AG08395 (cell line): ENCODE measurements at regions not wholly inside any gene's neighbourhood (a gene's known extent, or its start where the extent isn't known, plus 50 kb on each side); places are given as distances from the start of the nearest gene placed in this dataset.

ENCODE experiments used
- DNase-seq: peaks from one replicate; pipeline ENCODE4 v3.0.0; 2012; ENCODE audit warnings: mixed read lengths, low spot score

DNA sequence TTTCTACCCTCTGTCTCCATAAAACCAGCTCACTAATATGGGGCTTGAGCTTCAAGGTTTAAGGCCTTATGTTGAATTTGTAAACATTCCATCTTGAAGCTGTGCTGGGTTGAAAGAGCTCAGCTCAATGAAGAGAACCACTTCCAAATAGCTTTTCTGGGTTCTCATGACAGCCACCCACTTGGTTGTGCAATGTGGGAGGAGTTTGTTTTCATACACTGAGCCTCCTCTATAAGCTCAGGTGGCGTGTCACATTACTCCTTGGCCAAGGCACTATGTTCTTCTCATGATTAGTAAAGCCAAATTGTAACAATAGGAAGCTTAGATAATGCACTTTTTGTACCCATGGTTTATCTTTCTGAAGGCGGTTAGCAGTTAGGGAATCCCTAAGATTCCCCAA, 265.6 kb downstream of the PTEN start:
- DNase-seq = no peak

DNA sequence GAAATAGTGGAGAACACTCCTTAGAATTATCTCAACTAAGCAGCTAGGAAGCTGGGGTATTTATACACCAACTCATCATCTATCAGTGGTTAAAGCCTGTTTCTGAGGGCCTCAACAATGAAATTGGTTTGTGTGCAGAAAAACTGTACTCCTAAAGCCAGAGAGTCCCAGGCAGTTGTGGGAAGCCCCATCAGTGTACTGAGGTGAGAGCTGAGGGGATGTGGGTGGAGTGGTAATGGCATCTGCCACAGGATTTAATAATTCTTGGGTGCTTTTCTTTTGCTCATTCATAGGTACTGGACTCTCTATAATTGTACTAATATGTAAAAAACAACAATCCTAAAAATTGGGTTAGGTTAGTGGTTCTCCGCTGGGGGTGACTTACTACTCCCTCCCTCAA, 267.5 kb downstream of the PTEN start:
- DNase-seq = no peak

DNA sequence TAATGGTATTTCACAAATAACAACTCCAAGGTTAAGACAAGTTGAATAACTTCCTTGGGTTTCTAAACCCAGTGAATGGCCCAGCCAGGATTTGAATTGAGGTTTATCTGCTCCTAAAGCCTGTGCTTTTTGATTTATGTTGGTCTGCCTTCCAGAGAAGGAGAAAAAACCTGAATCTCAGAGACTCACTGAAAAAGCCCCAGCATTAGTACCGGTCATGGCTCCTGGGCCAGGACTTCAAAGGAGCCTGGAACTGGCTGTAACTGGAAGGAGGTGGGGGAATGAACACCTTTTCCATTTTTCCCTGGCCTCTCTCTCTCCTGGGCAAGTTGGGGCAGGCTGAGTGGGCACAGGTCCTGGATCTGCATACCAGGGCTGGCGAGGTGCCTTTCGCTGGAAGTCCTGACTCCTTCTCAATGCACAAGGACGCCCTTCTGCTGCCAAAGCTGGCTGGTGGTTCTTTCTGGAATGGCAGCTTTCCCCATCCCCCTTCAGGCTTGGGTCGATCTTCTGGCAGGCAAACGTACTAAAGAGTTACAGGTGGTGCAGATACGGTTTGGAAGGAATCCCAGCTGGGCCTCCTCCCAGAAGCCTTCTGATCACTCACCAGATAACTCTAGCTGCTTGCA, 268.2 kb downstream of the PTEN start:
- no peak for DNase-seq

DNA sequence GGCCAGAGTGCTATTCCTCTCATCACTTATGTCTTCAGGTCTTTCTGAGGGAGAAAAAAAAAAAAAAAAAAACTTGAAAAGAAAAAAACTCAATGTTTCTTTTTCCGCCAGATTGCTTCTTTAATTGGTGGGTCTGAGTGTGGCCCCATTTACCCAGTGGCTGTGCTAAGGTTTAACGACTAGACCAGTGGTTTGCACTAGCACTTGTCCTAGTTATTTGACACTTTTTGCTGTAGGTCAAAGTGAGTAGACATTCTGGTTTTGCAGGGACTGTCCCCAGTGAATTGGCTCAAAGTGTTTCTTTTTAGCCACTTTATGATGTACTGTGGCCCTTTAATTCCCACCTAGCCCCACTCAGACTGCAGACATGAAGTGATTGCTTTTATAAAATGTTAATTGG, 273.3 kb downstream of the PTEN start:
- no peak for DNase-seq

DNA sequence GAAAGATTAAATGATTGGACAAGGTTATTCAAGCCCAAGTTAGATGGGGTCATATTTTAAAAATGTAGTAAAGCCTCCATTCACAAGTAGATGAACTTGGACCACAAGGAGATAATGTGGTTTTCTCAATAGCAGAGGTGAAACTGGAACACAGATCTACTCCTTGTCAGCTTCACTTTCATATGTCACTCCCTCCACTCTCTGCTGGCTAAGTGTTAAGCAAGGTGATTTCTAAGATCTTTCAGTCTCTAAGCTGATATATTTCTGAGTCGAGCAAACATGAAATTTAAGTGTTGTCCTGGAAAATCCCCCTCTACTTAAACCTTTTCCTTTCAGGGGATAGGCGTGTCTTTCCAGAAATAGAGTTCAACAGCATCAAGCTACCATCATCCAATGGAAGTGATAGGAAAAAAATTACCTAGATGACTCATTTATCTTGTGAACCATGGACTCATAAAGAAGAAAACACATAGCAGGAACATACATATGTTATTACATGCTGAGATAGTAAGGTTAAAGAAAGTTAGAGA, 275.0 kb downstream of the PTEN start:
- no peak for DNase-seq

DNA sequence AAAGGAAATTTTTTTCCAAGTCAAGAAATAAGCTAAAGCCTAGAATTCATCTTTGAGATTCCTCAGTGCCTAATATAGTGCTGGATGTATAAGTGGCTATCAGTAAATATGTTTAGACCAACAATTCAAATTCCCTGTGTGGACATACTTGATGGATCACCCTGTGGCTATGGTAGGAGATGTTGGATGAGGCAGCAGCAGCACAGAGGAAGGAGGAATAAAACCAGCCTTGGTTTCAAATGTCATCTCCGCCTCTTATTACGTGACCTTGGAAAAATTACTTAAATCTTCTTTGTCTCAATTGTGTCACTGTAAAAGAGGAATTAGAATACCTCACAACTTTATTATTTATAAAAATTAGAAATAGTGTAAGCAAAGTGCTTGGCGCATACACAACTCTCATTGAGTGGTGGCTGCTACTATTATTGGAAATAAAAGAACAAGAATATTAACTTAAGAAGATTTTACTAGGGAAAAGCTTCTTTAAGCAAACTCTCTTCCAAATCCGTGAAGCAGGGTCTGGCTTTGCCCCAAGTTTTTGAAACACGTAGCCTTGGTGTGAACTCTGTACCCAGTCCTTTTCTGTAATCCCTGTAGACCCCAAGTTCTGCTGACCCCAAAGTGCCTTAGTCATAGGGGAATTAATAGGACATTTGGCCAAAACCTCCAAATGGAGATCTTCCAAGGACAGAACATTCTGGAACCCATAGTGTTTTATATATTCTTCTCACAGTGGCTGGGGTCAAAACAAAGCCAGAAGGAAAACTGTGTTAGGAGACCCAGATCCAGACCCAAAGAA, 283.8 kb downstream of the PTEN start:
- no peak for DNase-seq

DNA sequence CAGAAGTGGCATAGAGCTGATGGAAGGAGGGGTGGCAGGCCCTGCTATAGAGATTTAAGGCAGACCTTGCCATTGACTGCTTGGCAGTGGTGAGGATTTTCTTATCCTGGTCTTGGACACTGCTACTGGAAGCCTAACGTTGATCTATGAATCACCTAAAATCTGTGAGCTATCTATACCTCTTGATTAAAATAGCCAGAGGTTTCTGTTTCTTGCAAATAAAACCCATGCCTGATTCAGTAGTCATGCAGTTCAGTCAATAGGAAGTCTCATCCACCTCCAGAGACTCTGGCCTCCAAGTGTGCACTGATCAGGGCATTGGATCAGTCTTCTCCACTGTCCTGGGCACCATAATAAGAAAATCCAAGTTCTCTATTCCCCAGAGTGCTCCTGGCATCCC, 286.5 kb downstream of the PTEN start:
- DNase-seq = peak; percentile 29

DNA sequence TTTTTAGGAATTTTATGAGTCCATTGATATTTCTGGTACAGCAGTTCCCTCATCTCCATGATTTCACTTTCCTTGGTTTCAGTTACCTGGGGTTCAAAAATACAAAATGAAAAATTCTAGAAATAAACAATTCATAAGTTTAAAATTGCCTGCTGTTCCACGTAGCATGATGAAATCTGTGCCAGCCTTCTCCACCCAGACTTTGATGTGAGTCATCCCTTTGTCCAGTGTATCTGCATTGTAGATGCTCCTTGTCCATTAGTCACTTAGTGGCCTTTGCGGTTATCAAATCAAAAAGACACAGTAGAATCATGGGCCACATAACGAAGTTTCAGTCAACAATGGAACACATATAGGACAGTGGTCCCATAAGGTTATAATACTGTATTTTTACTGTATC, 286.9 kb downstream of the PTEN start:
- DNase-seq = peak; percentile 63

DNA sequence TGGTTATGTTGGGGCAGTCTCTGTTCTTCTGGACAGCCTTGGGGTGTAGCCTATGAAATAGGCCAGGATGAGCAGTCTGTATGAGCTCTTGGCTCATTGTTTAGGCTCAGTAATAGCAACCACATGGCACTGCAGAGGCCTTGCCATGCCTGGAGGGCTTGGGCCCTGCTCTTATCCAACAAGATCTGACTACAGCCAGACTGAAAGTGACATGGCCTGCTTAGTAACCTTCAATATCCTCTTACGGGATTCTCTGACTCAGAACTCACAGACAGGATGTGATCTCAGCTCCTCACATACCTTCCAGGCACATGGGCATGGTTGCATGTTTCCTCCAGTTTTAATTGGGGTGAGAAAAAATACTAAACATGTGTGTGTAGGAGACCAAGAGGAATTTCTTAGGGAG, 289.3 kb downstream of the PTEN start:
- DNase-seq = peak; percentile 93

DNA sequence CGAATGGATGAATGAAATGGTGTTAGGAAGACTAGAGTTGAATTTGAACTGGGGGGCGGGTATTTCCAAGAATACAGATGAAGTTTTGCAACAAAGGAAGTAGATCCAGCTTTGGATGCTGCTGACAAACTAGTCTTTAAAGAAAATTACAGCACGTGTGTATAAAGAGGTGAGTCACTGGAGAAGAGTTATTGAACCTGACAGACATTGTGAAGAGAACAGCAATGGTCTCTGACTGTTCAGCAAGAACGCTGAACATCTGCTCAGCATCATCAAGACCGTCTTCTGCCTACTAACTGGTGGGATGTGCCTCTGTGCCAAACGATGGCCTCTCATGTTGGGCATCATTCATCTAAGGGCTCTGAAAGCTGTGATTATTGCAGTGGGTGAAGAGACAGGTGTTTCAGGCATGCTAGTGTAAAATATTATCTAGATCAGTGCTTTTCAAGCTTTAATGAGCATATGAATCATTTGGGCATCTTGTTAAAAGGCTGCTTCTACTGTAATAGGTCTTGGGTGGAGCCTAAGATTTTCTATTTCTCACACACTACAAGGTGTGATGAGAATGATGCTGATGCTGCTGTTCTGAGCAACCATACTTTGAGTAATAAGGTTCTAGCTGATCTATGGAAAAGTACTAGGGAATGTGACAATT, 291.3 kb downstream of the PTEN start:
- DNase-seq = no peak

DNA sequence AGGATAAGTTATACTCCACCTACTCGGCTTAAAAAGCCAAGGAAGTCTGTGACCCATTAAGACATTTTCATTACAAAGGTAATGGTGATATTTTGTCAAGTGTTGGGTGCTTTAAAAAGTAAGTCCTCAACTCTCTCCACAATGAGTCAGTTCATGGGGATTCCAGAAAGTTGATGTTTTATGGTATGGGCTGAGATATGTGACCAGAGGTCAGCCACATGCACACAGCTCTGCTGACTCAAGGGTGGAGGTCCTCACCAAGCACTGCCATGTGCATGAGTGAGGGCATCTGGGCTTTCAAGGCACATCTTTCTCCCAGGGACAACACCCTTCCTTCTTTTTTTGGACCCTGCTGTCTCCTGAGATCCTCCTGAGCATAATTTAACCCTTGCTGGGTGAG, 292.9 kb downstream of the PTEN start:
- peak; percentile 26 for DNase-seq

DNA sequence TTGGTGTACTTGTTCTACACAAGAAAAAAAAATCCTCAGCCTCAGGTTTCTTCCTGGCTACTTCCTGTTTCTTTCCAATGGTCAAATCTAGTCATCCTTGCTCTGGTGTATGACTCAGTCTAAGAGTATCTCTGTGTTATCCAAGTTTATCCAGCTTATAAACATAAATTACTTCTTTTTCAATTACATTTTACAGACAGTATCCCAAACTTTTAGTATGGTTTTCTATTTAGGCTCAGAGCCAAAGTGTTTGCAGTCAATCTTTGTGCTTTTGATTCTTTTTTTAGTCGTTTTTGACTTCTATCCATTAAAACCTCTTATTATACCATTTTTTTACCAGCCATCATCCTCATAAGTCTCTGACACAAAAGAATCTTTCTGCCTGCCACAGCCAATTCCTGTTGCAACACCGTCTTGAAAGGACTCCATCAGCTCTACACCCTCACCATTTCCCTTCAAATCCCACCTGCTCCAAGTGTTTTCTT, 294.6 kb downstream of the PTEN start:
- peak; percentile 77 for DNase-seq

DNA sequence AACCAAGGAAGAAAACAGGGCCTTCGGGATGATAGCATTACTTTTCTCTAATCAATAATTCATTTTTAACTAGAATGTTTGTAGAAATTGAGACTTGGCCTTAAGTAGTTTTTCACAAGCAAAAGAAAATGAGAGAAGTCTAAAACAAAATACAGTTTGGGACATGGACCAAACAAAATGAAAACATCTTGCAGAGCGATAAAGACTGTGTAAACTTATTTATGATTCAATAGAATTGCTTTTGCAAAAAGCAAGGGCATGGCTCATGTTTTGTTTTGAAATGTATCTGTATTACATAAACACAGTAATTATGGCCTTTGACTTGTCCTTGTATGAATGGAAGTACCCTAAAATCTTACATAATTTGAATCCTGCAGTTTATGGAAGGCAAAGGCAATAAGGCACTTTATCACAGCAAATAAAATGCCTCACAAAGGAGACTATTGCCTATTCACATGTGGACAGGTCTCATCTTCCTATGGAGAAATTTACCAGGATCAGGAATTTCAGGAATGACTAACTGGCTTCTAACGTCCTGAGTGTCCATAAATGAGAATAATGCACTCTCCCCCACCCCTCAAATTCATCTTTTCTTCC, 295.2 kb downstream of the PTEN start:
- no peak for DNase-seq

DNA sequence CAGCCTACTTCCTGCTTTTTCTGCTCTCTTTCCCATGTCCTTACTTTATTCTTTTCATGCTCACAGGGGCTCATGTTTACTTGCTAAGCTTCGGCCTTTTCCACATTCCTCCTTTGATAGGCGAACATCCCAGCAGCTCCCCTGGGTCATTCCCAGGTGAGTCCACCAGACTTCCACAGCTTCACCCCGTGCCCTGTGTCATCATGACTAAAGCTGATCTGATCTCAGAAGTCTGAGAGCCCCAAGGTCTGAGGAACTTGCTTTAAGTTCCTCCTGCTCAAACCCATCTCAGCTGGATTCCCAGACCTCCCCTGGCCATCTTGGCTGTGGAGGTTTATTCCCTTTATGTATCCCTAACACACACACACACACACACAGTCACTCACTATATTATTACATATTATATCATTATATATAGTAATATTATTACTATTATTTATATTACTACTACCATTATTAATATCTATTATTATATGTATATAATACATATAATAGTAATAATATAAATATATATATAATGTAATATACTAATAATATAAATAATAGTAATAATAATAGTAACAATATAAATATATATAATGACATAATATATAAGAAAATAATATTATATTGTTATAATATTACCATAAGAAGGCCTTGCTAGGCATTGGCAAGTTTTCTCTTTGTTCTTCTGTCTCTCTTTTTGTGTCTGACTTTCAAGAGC, 295.9 kb downstream of the PTEN start:
- DNase-seq = no peak

DNA sequence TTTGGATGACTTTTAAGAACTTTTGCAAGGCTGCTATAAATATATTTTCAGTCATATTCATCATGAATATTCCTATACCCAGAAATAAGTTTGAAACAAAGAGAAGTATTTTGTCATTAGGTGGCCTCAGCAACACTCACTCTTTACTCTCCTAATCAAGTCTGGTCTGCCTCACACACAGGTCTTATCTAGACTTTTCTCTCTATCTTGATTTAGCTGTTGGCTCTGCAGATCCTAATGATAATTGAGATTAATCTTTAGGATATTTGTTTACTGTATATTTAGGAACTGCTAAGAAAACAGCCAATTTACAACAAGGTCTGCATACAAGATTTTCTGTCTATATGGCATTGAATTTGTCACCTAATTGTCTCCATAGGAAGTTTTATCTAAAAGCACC, 297.6 kb downstream of the PTEN start:
- no peak for DNase-seq

DNA sequence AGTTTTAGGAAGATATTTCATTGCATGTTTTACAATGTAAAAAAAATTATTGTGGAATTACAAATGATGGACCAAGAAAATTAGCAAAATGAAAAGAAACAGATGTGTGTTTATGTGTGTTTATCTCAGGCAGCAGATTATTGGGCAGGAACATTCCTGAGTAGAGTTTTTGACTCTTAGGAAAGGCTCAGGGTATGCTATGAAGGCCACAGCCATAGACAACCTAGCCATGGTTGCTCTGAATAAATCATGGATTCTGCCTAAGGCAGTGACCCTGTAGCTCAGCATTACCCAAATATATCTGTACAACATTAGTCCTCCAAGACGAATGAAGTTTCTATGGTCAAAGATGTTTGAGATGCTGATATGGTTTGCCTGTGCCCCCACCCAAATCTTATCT, 298.3 kb downstream of the PTEN start:
- no peak for DNase-seq

DNA sequence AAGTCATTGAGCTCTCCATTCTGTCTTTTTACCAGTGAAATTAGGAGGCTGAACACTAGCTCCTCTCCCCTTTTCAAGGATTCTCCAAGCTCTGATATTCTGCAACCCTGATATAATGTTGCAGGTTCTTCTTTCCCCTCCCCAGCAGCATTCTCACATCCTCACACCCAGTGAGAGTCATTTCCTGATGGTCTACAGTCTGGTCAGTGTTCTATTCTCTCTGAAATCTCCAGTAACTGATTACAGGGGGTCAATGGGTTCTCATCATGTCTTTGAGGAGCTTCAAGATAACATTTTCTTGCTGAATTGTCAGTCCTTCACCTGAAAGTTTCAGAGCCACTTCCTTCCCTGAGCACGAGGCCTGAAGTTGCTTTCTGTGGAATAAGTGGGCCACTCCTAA, 299.4 kb downstream of the PTEN start:
- no peak for DNase-seq

DNA sequence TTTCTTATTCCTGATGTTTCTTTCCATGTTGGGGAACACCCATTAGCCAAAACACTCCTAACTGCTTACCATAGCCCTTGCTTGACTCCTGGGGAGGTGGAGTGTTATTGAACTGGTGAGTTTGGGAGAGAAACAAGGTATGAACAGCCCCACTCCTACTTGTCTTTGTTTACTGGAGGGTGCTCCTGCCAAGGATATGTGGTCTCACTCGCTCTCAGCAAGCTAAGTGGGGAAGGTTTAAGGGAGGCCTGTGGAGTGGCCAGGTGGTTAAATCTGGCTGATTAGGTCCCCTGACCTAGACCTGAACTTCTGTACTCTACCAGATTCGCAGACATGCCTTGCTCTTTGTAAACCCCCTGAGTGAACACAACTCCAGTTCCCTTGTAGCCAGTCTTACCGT, 300.1 kb downstream of the PTEN start:
- DNase-seq = no peak

DNA sequence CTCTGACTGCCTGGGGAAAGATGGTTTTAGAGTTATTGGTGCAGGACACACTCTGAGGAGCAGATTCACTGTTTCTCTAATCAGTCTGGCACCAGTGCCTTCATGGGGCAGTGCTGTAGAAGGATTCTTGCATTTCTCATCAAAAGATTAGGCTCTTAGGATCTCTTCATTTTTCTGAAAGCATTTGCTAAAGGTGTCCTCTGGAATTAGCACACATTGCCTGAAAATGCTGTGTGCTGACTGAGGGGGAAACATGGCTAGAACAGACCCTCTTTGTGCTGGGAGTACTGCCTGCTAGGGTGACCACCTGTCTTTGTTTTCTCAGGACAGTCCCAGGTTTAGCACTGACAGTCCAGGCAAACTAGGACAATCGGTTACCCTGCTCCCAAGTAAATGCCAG, 301.0 kb downstream of the PTEN start:
- DNase-seq = no peak

DNA sequence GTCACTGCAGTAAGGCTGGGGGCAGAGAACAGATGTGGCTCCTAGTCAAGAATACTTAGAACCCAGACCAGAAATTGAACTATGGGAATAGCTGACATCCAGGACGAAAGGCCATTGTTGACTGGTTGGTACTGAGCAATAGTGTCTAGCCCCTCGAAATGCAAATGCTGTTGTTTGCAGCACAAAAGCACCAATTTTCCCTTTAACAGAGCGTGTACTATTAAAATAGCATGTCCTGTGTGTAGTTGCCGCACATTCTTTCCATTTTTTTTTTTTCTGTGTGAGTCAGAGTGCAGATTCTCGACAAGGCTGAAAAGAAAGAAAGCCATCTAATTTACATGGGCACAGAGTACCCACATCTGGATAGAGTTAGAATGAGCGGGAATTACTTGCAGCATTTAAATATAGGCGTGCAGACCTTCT, 302.4 kb downstream of the PTEN start:
- peak; percentile 81 for DNase-seq

DNA sequence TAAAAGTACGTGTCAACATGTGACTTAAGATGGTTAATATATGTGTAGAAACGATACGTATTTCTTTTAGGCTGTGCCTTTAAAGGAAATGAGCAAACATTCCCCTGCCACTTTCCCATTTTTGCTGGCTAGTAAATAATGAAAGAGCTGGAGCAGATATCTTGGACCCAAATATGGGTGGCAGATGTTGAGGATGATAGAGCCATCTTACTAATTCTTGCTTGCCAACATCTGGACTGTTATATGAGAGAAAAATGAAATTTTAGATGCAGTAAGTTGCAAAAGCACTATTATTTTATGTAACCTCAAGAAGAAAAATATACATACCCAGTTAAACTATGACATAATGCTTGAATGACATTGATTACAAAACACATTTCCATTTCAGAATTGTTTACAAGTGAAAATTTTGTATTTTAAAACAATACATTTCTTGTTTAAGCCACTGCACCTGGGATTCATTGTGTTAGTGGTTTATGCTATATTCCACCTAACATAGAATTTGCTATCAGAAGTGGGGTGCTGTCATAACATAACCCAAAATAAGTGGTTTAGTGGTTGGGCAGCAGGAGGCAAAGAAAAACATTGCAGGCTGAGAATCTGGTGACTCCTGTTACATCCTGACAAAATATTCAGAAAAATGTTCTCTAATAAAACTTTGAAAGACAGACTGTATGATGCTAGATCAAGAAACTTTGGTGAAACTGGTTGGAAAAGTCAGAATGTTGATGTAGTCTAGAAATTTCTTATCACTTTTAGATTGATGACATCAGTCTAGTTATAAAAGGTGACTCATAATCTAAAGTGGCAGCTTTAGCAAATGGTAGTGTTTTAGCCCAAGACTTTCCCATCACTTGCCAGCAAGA, 305.0 kb downstream of the PTEN start:
- DNase-seq = no peak
